IMR-90 (cell line): ENCODE measurements at regions not wholly inside any gene's neighbourhood (a gene's known extent, or its start where the extent isn't known, plus 50 kb on each side); places are given as distances from the start of the nearest gene placed in this dataset.

Source experiments
- ATAC-seq: fragments of 200-7000 bp; cut with Tn5 transposase; 2 replicates; pipeline ENCODE4 v1.9.1; 2020; ENCODE audit warnings: low read depth, mild to moderate bottlenecking, moderate library complexity
- BruUV-seq: library from RNA; stranded (reverse); fragments of 400-500 nt; replicated peaks from 2 replicates; lab custom pipeline; 2021; lab: Mats Ljungman, UMichigan
- CTCF ChIA-PET: fragments of 300-600 bp; formaldehyde crosslinking; extraction: SDS; loops from one replicate; lab custom pipeline; 2021; ENCODE audit warnings: antibody characterized with exemption; lab: Yijun Ruan, JAX
- POLR2A ChIA-PET: fragments of 300-600 bp; sonication (Branson Sonifier 250); formaldehyde crosslinking; loops from one replicate; lab custom pipeline; 2022; ENCODE audit warnings: antibody characterized with exemption; ENCODE audit not compliant: unreplicated experiment; lab: Charles Lee
- DNase-seq: peaks from one replicate; pipeline ENCODE4 v3.0.0; 2013
- H2AFZ ChIP-seq: replicated peaks from 2 replicates; pipeline ENCODE3; 2013; ENCODE audit warnings: low read length, mild to moderate bottlenecking; ENCODE audit not compliant: poor library complexity
- H2AK5ac ChIP-seq: 2 replicates; pipeline ENCODE4 v1.6.1; 2013; ENCODE audit warnings: low read depth, low read length, inconsistent platforms
- H2AK9ac ChIP-seq: replicated peaks from 2 replicates; pipeline ENCODE3; 2013; ENCODE audit warnings: mild to moderate bottlenecking, low read depth, low read length, moderate library complexity; ENCODE audit not compliant: poor library complexity
- H2BK120ac ChIP-seq: 2 replicates; pipeline ENCODE4 v1.6.1; 2013; ENCODE audit warnings: low read depth, low read length, inconsistent platforms
- H2BK15ac ChIP-seq: 3 replicates; pipeline ENCODE4 v1.6.1; 2013; ENCODE audit warnings: low read depth, low read length, inconsistent platforms
- H2BK20ac ChIP-seq: 2 replicates; pipeline ENCODE4 v1.6.1; 2013; ENCODE audit warnings: low read depth, mild to moderate bottlenecking, inconsistent platforms, low read length, moderate library complexity
- H2BK5ac ChIP-seq: 2 replicates; pipeline ENCODE4 v1.6.1; 2013; ENCODE audit warnings: mild to moderate bottlenecking, low read depth, low read length, inconsistent platforms; ENCODE audit not compliant: poor library complexity, severe bottlenecking
- H3K14ac ChIP-seq: replicated peaks from 2 replicates; pipeline ENCODE4 v1.6.1; 2013; ENCODE audit warnings: low read depth, low read length, inconsistent platforms
- H3K18ac ChIP-seq: 2 replicates; pipeline ENCODE4 v1.6.1; 2013; ENCODE audit warnings: low read depth, low read length, control low read depth
- H3K23ac ChIP-seq: 2 replicates; pipeline ENCODE4 v1.6.1; 2013; ENCODE audit warnings: low read depth, low read length, inconsistent platforms
- H3K27ac ChIP-seq: 2 replicates; pipeline ENCODE4 v1.5.1; 2013; ENCODE audit warnings: mild to moderate bottlenecking, control low read depth, low read length; ENCODE audit not compliant: insufficient read depth
- H3K27me3 ChIP-seq: 2 replicates; pipeline ENCODE4 v1.6.1; 2013; ENCODE audit warnings: low read length; ENCODE audit not compliant: control insufficient read depth, insufficient read depth
- H3K36me3 ChIP-seq: 2 replicates; pipeline ENCODE4 v1.6.1; 2013; ENCODE audit warnings: low read length, mixed read lengths; ENCODE audit not compliant: control insufficient read depth, insufficient read depth
- H3K4ac ChIP-seq: 2 replicates; pipeline ENCODE4 v1.6.1; 2013; ENCODE audit warnings: low read depth, low read length, inconsistent platforms
- H3K4me1 ChIP-seq: 2 replicates; pipeline ENCODE4 v1.6.1; 2013; ENCODE audit warnings: low read length, mixed read lengths; ENCODE audit not compliant: control insufficient read depth, insufficient read depth
- H3K4me2 ChIP-seq: 2 replicates; pipeline ENCODE4 v1.6.1; 2013; ENCODE audit warnings: low read depth, mild to moderate bottlenecking, control low read depth, low read length, moderate library complexity
- H3K4me3 ChIP-seq: 2 replicates; pipeline ENCODE4 v1.5.1; 2013; ENCODE audit warnings: low read depth, mild to moderate bottlenecking, control low read depth, low read length, moderate library complexity; ENCODE audit not compliant: insufficient read depth
- H3K56ac ChIP-seq: 2 replicates; pipeline ENCODE4 v1.6.1; 2013; ENCODE audit warnings: low read length, inconsistent platforms; ENCODE audit not compliant: insufficient read depth; ENCODE audit errors: extremely low read depth
- H3K79me1 ChIP-seq, 2 experiments: 2 replicates each; pipeline ENCODE4 v1.6.1; 2013; ENCODE audit warnings: low read length in 2 of 2, inconsistent platforms in 1 of 2, low read depth in 1 of 2
- H3K9ac ChIP-seq: 2 replicates; pipeline ENCODE4 v1.6.1; 2013; ENCODE audit warnings: low read depth, low read length, control low read depth
- H3K9me1 ChIP-seq: 2 replicates; pipeline ENCODE4 v1.6.1; 2013; ENCODE audit warnings: low read length, inconsistent platforms; ENCODE audit not compliant: insufficient read depth
- H3K9me3 ChIP-seq: 2 replicates; pipeline ENCODE4 v1.6.1; 2013; ENCODE audit warnings: low read length; ENCODE audit not compliant: control insufficient read depth, insufficient read depth
- H4K20me1 ChIP-seq: 2 replicates; pipeline ENCODE4 v1.6.1; 2013; ENCODE audit warnings: low read length, inconsistent platforms; ENCODE audit not compliant: insufficient read depth
- H4K5ac ChIP-seq: 2 replicates; pipeline ENCODE4 v1.6.1; 2013; ENCODE audit warnings: mild to moderate bottlenecking, low read depth, low read length, control low read depth
- H4K8ac ChIP-seq, 2 experiments: 2 replicates each; pipeline ENCODE4 v1.6.1; 2013; ENCODE audit warnings: low read depth in 2 of 2, low read length in 2 of 2, control low read depth in 1 of 2, inconsistent platforms in 1 of 2
- H4K91ac ChIP-seq: 2 replicates; pipeline ENCODE4 v1.6.1; 2013; ENCODE audit warnings: low read depth, low read length, inconsistent platforms; ENCODE audit not compliant: insufficient read depth
- CEBPB ChIP-seq: IDR thresholded peaks from 2 replicates; pipeline ENCODE4 v1.6.1; 2012; ENCODE audit warnings: low read depth, low read length, improper control_type of control experiment
- CTCF ChIP-seq: conservative IDR thresholded peaks from 2 replicates; pipeline ENCODE4 v1.5.1; 2012; ENCODE audit warnings: mild to moderate bottlenecking, low read depth, low read length, improper control_type of control experiment
- ELK1 ChIP-seq: fragments of 150-350 bp; IDR thresholded peaks from 2 replicates; pipeline ENCODE4 v1.6.1; 2016; ENCODE audit warnings: low read depth, mild to moderate bottlenecking, low read length, moderate library complexity, borderline replicate concordance
- MAFK ChIP-seq: IDR thresholded peaks from 2 replicates; pipeline ENCODE4 v1.6.1; 2012; ENCODE audit warnings: low read depth, low read length, improper control_type of control experiment
- NFE2L2 ChIP-seq: fragments of 150-350 bp; IDR thresholded peaks from 2 replicates; pipeline ENCODE4 v1.6.1; 2016; ENCODE audit warnings: low read depth, mild to moderate bottlenecking, low read length
- RAD21 ChIP-seq: IDR thresholded peaks from 2 replicates; pipeline ENCODE4 v1.6.1; 2012; ENCODE audit warnings: low read length, improper control_type of control experiment
- RCOR1 ChIP-seq: IDR thresholded peaks from 2 replicates; pipeline ENCODE4 v1.6.1; 2012; ENCODE audit warnings: mild to moderate bottlenecking, low read length, improper control_type of control experiment; ENCODE audit not compliant: insufficient replicate concordance
- RFX5 ChIP-seq: IDR thresholded peaks from 2 replicates; pipeline ENCODE4 v1.8.0; 2012; ENCODE audit warnings: low read depth, mild to moderate bottlenecking, low read length, moderate library complexity
- SMC3 ChIP-seq: fragments of 150-350 bp; IDR thresholded peaks from 2 replicates; pipeline ENCODE4 v1.6.1; 2016; ENCODE audit warnings: low read depth, mild to moderate bottlenecking, antibody characterized with exemption, low read length, moderate library complexity
- USF2 ChIP-seq: fragments of 150-350 bp; IDR thresholded peaks from 2 replicates; pipeline ENCODE4 v1.6.1; 2017; ENCODE audit warnings: mild to moderate bottlenecking, antibody characterized with exemption, low read length, low read depth
- WGBS, 2 experiments: methylation state at CpG; one replicate each; pipeline versions ENCODE4 v1.1.5 to v1.1.7; 2013; ENCODE audit warnings: missing lambda C conversion rate in 2 of 2; ENCODE audit not compliant: insufficient read length in 1 of 2; ENCODE audit errors: extremely low coverage in 2 of 2; 5-methylcytosine and 5-hydroxymethylcytosine counted together
- dilution Hi-C: fragments of 300-500 bp; cut with HindIII; formaldehyde crosslinking; loops from one replicate; pipeline ENCODE4 v1.14.3; 2018; ENCODE audit warnings: low sequenced_read_pairs; ENCODE audit not compliant: unreplicated experiment
- in situ Hi-C: fragments of 300-500 bp; cut with MboI; formaldehyde crosslinking; loops from 3 replicates; pipeline ENCODE4 v1.14.3; 2019; ENCODE audit warnings: low sequenced_read_pairs, inconsistent platforms, mixed read lengths
- intact Hi-C: fragments of 100-400 bp; cut with micrococcal nuclease; formaldehyde crosslinking; loops from 2 replicates; pipeline ENCODE4 v1.10.0; 2022

- H3K23ac ChIP-seq = no peak overlapping the region
- H3K27ac ChIP-seq = no peak overlapping the region
- no TSS peak for BruUV-seq
- no peak overlapping the region for H3K4ac ChIP-seq
- no peak overlapping the region for H2AFZ ChIP-seq
- intact Hi-C loops = no loop called here
- no peak overlapping the region for H2AK9ac ChIP-seq
- in situ Hi-C loops = no loop called here
- H3K27me3 ChIP-seq = no peaks in the 10 kb centered on the region
- no peak overlapping the region for H3K9ac ChIP-seq
- no peak overlapping the region for H4K91ac ChIP-seq
- no peak overlapping the region for H3K4me2 ChIP-seq
- ATAC-seq (no peak), DNase-seq (no peak)
- dilution Hi-C loops = no loop called here
- H3K56ac ChIP-seq = no peak overlapping the region
- H3K79me1 ChIP-seq = no peaks in the 10 kb centered on the region
- no peak overlapping the region for H2BK20ac ChIP-seq
- CTCF ChIA-PET = no interaction called here
- H2BK120ac ChIP-seq = no peak overlapping the region
- no peak overlapping the region for H3K4me3 ChIP-seq
- no CpG with 5 or more reads among the region's 1 CpG for WGBS, 2 experiments
- no peak overlapping the region for H2BK15ac ChIP-seq
- no peak overlapping the region for H3K18ac ChIP-seq
- H2AK5ac ChIP-seq = no peak overlapping the region
- H4K8ac ChIP-seq = no peak overlapping the region
- TF ChIP-seq RFX5 = no peak
- TF ChIP-seq CEBPB = no peak
- TF ChIP-seq SMC3 = no peak
- TF ChIP-seq CTCF = no peak
- no peak for TF ChIP-seq ELK1
- no peak for TF ChIP-seq NFE2L2
- no peak for TF ChIP-seq USF2
- no peak for TF ChIP-seq MAFK
- no peak for TF ChIP-seq RAD21
- TF ChIP-seq RCOR1 = no peak
- no peaks in the 10 kb centered on the region for H3K4me1 ChIP-seq
- 0 out of 2 replicates have a peak, but pooled peaks cover 3% of the 10 kb centered on the region for H3K9me3 ChIP-seq
- POLR2A ChIA-PET = no interaction called here
- H4K5ac ChIP-seq = no peak overlapping the region
- H2BK5ac ChIP-seq = no peak overlapping the region
- H3K36me3 ChIP-seq = no peaks in the 10 kb centered on the region
- no peaks in the 10 kb centered on the region for H4K20me1 ChIP-seq
- H3K14ac ChIP-seq = no peak overlapping the region
- H3K9me1 ChIP-seq = no peaks in the 10 kb centered on the region
These were observed 798.3 kb downstream of the FAT4 start for GRCh38 chr4:126113058-126113457.
